ENCODE measurements at regions not wholly inside any gene's neighbourhood (a gene's known extent, or its start where the extent isn't known, plus 50 kb on each side); places are given as distances from the start of the nearest gene placed in this dataset.

GRCh38 chr3:5309171-5309570 lies 121.7 kb downstream of the EDEM1 start:
- Histone ChIP-seq H3K4me1 (ENCODE audit: control insufficient read depth in 1 of 2, low read depth in 2 of 2) (no peaks in the 10 kb centered on the region), H3K27ac (no peak overlapping the region), H3K4me3 (no peak overlapping the region), H3K9me3 (no peaks in the 10 kb centered on the region), H3K27me3 (replicated peaks; ENCODE audit: insufficient read depth) (no peaks in the 10 kb centered on the region), H3K36me3 (no peaks in the 10 kb centered on the region)
- no peak for DNase-seq (ENCODE audit: low spot score)
- no peak for ATAC-seq (ENCODE audit: insufficient number of reproducible peaks, low FRiP score, low read depth)
- TF ChIP-seq CTCF (IDR thresholded peaks at IDR 0.05), result no peak

- H3K27me3 ChIP-seq (replicated peaks; ENCODE audit: insufficient read depth), result no peaks in the 10 kb centered on the region
- TF ChIP-seq CTCF (IDR thresholded peaks at IDR 0.05), result no peak
- ATAC-seq (ENCODE audit: insufficient number of reproducible peaks, low FRiP score, low read depth), result no peak
Observed at GRCh38 chr3:5309602-5310001, 122.1 kb downstream of the EDEM1 start.

GRCh38 chr3:5310509-5310908 lies 123.0 kb downstream of the EDEM1 start:
- Histone ChIP-seq H3K4me3 (no peak overlapping the region), H3K36me3 (no peaks in the 10 kb centered on the region), H3K27ac (no peak overlapping the region), H3K4me1 (ENCODE audit: control insufficient read depth in 1 of 2, low read depth in 2 of 2) (no peaks in the 10 kb centered on the region), H3K9me3 (no peaks in the 10 kb centered on the region), H3K27me3 (replicated peaks; ENCODE audit: insufficient read depth) (no peaks in the 10 kb centered on the region)
- no peak for TF ChIP-seq CTCF (IDR thresholded peaks at IDR 0.05)
- DNase-seq (ENCODE audit: low spot score) (no peak), ATAC-seq (ENCODE audit: insufficient number of reproducible peaks, low FRiP score, low read depth) (no peak)

More at GRCh38 chr3:5309602-5310001, 122.1 kb downstream of the EDEM1 start:
- no peaks in the 10 kb centered on the region for H3K4me1 ChIP-seq (ENCODE audit: control insufficient read depth in 1 of 2, low read depth in 2 of 2)
- DNase-seq (ENCODE audit: low spot score), result no peak
- H3K27ac ChIP-seq, result no peak overlapping the region
- H3K36me3 ChIP-seq, result no peaks in the 10 kb centered on the region
- no peak overlapping the region for H3K4me3 ChIP-seq
- no peaks in the 10 kb centered on the region for H3K9me3 ChIP-seq

GRCh38 chr3:5312290-5312689 lies 124.8 kb downstream of the EDEM1 start:
- Histone ChIP-seq H3K9me3 (no peaks in the 10 kb centered on the region), H3K4me3 (no peak overlapping the region), H3K4me1 (ENCODE audit: control insufficient read depth in 1 of 2, low read depth in 2 of 2) (no peaks in the 10 kb centered on the region), H3K27me3 (replicated peaks; ENCODE audit: insufficient read depth) (no peaks in the 10 kb centered on the region), H3K36me3 (no peaks in the 10 kb centered on the region), H3K27ac (no peak overlapping the region)
- DNase-seq (ENCODE audit: low spot score) (no peak), ATAC-seq (ENCODE audit: insufficient number of reproducible peaks, low FRiP score, low read depth) (no peak)
- TF ChIP-seq CTCF (IDR thresholded peaks at IDR 0.05), result no peak

GRCh38 chr3:5314897-5315296 lies 127.4 kb downstream of the EDEM1 start:
- ATAC-seq (ENCODE audit: insufficient number of reproducible peaks, low FRiP score, low read depth), result no peak

More at GRCh38 chr3:5314897-5315296, 127.4 kb downstream of the EDEM1 start:
- DNase-seq (ENCODE audit: low spot score), result no peak
- H3K4me3 ChIP-seq, result no peak overlapping the region
- H3K36me3 ChIP-seq, result no peaks in the 10 kb centered on the region
- H3K27ac ChIP-seq, result no peak overlapping the region
- no peaks in the 10 kb centered on the region for H3K9me3 ChIP-seq
- no peaks in the 10 kb centered on the region for H3K4me1 ChIP-seq (ENCODE audit: control insufficient read depth in 1 of 2, low read depth in 2 of 2)
- no peaks in the 10 kb centered on the region for H3K27me3 ChIP-seq (replicated peaks; ENCODE audit: insufficient read depth)
- no peak for TF ChIP-seq CTCF (IDR thresholded peaks at IDR 0.05)
